C4-2B (cell line): ENCODE measurements at regions not wholly inside any gene's neighbourhood (a gene's known extent, or its start where the extent isn't known, plus 50 kb on each side); places are given as distances from the start of the nearest gene placed in this dataset.

Experiments used
- ZFX ChIP-seq: fragments of 450-650 bp; IDR thresholded peaks from 2 replicates; pipeline ENCODE4 v1.6.1; 2017
- TF ChIP-seq, protein P1 (sequence below): fragments of 450-650 bp; conservative IDR thresholded peaks from 2 replicates; pipeline ENCODE4 v1.5.1; 2017; ENCODE audit warnings: mild to moderate bottlenecking

DNA sequence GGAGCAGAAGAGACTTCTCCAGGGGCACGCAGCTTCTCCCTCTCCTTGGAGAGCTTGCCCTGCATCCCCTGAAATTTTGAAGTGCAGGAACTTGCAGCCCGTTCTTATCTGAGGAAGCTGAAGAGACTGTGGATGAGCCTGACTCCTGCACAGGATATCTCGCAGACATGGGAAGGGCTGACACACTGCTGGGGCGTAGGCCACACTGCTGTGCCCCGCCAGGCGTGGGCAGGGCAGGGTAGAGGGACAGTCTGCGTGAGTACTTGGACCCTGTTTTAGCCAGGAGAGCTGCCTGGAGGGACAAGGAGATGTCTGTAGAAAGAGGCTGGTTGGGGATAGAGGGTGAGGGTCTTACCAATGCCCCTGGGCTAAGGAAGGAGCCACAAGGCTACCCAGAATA is 353.7 kb upstream of the NBEA start:
- TF ChIP-seq, protein P1, sequence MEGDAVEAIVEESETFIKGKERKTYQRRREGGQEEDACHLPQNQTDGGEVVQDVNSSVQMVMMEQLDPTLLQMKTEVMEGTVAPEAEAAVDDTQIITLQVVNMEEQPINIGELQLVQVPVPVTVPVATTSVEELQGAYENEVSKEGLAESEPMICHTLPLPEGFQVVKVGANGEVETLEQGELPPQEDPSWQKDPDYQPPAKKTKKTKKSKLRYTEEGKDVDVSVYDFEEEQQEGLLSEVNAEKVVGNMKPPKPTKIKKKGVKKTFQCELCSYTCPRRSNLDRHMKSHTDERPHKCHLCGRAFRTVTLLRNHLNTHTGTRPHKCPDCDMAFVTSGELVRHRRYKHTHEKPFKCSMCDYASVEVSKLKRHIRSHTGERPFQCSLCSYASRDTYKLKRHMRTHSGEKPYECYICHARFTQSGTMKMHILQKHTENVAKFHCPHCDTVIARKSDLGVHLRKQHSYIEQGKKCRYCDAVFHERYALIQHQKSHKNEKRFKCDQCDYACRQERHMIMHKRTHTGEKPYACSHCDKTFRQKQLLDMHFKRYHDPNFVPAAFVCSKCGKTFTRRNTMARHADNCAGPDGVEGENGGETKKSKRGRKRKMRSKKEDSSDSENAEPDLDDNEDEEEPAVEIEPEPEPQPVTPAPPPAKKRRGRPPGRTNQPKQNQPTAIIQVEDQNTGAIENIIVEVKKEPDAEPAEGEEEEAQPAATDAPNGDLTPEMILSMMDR = no peak
- TF ChIP-seq ZFX = no peak
